ENCODE measurements at regions not wholly inside any gene's neighbourhood (a gene's known extent, or its start where the extent isn't known, plus 50 kb on each side); places are given as distances from the start of the nearest gene placed in this dataset.
"Not testable (repeated sequence)": the region's sequence is repeated elsewhere in the genome, so short reads cannot be mapped to it uniquely, and the experiment has no call there.

DNA sequence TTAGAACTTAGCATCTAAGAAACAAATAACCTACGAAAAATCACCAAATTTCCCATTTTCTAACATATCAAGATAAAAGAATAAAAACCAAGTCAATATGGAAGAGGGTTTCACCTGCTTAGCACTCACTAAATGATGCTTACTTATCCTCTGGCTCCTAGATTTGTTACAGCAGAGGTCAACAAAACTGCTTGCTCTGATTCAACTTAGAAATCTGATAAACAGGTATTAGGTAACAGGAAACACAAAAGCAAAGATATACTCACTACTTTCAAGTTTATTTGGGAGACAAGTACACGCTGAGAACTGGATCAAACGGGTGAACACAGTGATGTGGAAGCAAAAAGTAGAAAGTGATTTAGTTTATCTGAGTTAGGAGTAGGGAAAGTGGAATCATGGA is 235.7 kb upstream of the TARS1 start:
- no peak for DNase-seq (ENCODE audit: low read depth)
- H3K4me3 ChIP-seq (replicated peaks; ENCODE audit: low read depth, low read length): no peak overlapping the region
- no peak for TF ChIP-seq CTCF (IDR thresholded peaks at IDR 0.05; ENCODE audit: low read length, missing control alignments)

GRCh38 chr5:33205727-33206410 is 234.9 kb upstream of the TARS1 start:
- no peak for TF ChIP-seq CTCF (IDR thresholded peaks at IDR 0.05; ENCODE audit: low read length, missing control alignments)
- H3K4me3 ChIP-seq (replicated peaks; ENCODE audit: low read depth, low read length): no peak overlapping the region
- no peak for DNase-seq (ENCODE audit: low read depth)

DNA sequence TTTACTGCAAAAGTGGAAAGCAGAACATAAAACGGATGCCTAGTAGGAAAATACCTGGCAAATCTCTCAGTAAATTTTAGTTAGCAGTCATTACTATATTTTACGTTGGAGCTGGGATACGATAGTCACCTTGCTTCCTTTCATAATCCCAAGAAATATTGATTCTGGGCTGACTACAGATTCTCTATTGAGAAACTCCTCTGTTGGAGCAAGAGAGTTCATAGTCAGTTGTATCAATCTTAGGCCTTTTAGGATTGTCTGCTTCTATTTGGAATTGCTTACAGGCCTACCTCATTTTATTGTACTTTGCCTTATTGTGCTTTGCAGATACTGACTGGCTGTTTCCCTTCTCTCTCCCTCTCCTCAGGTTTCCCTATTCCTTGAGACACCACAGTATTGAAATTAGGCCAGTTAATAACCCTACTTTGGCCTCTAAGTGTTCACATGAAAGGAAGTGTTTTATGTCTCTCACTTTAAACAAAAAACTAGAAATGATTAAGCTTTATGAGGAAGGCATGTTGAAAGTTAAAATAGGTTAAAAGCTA is 233.7 kb upstream of the TARS1 start:
- H3K4me3 ChIP-seq (replicated peaks; ENCODE audit: low read depth, low read length): no peak overlapping the region
- no peak for TF ChIP-seq CTCF (IDR thresholded peaks at IDR 0.05; ENCODE audit: low read length, missing control alignments)
- DNase-seq (ENCODE audit: low read depth): no peak

GRCh38 chr5:33209252-33209651 is 231.5 kb upstream of the TARS1 start:
- no peak for TF ChIP-seq CTCF (IDR thresholded peaks at IDR 0.05; ENCODE audit: low read length, missing control alignments)
- no peak for DNase-seq (ENCODE audit: low read depth)
- no peak overlapping the region for H3K4me3 ChIP-seq (replicated peaks; ENCODE audit: low read depth, low read length)

DNA sequence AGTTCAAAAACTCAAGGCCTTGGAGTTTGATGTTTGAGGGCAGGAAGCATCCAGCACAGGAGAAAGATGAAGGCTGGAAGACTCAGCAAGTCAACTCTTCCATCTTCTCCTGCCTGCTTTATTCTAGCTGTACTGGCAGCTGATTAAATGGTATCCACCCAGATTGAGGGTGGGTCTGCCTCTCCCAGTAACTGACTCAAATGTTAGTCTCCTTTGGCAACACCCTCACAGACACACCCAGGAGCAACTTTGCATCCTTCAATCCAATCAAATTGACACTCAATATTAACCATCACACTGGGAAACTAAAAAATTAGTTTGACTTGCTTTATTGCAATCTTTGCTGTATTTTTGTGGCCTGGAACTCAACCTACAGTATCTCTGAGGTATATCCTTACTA is 230.5 kb upstream of the TARS1 start:
- not testable (repeated sequence) for DNase-seq (ENCODE audit: low read depth); H3K4me3 ChIP-seq (replicated peaks; ENCODE audit: low read depth, low read length)

DNA sequence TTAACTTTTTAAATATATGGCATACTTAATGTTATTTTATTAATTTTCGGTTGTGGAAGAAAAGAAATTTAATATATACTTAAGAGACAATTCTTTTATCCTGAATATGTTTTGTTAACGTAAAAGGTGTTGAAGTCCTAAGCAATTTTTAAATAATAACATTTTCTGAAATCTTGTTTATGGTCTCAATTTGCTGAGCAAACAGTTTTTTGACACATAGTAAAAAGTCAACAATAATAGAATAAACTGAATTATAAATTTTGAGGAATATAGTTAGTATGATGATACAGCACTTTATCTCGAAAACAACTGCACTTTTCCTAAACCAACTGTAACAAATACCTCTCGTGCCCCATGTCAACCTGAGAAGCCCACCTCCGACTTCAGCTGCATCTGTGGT is 229.8 kb upstream of the TARS1 start:
- H3K4me3 ChIP-seq (replicated peaks; ENCODE audit: low read depth, low read length): no peak overlapping the region
- no peak for TF ChIP-seq CTCF (IDR thresholded peaks at IDR 0.05; ENCODE audit: low read length, missing control alignments)
- no peak for DNase-seq (ENCODE audit: low read depth)

DNA sequence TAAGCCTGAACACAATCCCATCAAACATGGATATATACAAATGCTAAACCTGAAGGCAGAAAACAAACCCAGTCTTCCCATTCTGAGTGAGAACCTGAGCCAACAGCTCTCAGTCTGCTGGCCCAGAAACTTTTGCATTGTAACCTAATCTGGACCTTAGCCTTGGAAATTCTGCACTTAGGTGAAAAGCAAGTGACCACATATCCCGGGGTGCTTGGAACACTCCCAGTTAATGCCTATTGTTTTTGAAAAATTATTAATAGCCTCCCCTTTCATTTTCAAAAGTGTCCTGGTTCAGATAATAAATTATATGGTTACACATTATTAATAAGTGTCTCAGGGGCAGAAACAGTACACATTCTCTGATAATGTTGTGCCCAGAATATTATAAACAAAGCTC is 228.3 kb upstream of the TARS1 start:
- no peak for TF ChIP-seq CTCF (IDR thresholded peaks at IDR 0.05; ENCODE audit: low read length, missing control alignments)
- H3K4me3 ChIP-seq (replicated peaks; ENCODE audit: low read depth, low read length): no peak overlapping the region
- DNase-seq (ENCODE audit: low read depth): no peak
